GM19238 (cell line): ENCODE measurements at regions not wholly inside any gene's neighbourhood (a gene's known extent, or its start where the extent isn't known, plus 50 kb on each side); places are given as distances from the start of the nearest gene placed in this dataset.

Experiments used
- DNase-seq: peaks from one replicate; pipeline ENCODE4 v3.0.0; 2011; ENCODE audit warnings: low spot score; ENCODE audit not compliant: insufficient read length

DNA sequence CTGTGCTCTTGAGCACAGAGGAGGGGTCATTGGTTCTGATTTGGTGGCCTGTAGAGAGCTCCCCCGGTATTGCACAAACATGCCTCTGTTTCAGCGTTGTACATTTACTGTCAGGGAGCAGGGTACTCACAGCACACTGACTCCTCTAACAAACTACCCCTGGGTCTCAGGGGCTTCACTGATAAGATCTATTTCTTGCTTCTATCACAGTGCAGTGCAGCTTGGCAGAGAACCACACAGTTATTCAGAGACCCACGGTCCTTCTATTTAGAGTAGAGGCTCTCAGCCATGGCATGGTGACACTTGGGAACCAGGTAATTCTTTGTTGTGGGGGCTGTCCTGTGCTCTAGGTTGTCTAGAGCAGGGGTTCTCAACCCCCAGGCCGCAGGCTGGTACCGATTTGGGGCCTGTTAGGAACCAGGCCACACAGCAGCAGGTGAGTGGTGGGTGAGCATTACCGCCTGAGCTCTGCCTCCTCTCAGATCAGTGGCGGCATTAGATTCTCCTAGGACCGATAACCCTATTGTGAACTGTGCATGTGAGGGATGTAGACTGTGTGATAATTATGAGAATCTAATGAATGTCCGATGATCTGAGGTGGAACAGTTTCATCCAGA lies 133.4 kb upstream of the MYCN start:
- DNase-seq, result no peak

GRCh38 chr2:15807418-15808203 lies 132.7 kb upstream of the MYCN start:
- no peak for DNase-seq

DNA sequence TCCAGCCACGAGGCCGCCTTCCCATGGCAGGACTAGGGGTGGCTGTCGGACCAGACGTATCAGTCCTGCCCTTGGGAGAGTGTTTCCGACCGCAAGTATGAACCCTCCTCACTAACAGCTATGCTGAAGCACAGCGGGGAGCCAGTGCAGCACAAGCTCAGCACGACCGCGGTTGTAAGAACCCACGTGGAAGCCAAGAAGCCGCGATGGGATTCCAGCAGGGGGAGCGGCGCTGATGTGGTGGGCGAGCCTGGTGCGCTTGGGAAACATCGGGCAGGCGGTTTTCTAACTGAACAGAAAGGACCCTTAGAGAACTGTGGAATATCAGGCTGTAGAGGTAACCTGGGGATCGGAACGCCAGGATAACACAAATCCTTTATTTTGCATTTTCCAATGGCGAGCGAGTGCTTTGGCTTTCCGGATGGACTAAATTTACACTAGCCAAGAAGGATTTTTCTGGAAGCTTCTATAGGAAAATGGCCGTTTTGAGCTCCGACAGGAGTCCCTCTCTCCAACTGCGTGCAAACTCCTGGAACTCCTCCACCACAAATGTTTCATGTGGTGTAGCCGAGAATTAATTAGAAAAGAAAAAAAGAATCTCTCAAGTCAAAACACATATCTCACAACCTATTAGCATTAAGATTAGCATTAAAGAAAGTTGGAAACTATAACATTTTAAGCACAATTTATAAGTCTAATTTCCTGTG lies 132.0 kb upstream of the MYCN start:
- DNase-seq, result no peak

DNA sequence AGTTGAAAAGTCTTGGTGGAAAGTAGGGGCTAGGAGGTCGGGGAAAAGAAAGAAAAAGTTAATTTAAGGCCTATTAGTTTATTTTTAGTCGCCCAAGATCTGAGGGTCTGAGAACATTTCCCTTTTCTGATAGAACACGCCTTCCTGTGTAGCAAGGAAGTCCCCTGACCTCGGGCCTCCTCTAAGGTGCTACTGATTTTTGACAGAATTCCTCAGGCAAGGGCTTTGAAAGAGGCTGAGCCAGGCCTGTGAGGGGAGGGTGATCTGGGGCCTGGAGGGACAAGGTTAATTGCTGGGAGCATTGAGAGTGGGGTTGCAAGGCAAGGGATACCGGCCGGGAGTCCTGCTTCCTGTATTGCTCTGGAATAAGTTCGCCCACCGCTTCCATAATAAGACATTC lies 131.4 kb upstream of the MYCN start:
- no peak for DNase-seq

GRCh38 chr2:15809404-15809803 lies 130.9 kb upstream of the MYCN start:
- DNase-seq, result no peak

- no peak for DNase-seq
Observed at GRCh38 chr2:15810477-15811150, 129.7 kb upstream of the MYCN start.

GRCh38 chr2:15811367-15811766 lies 129.0 kb upstream of the MYCN start:
- DNase-seq, result no peak

- DNase-seq, result no peak
Observed at GRCh38 chr2:15812187-15812780, 128.1 kb upstream of the MYCN start.

GRCh38 chr2:15813481-15814266 lies 126.7 kb upstream of the MYCN start:
- DNase-seq, result no peak

- no peak for DNase-seq
Observed at GRCh38 chr2:15814403-15814802, 125.9 kb upstream of the MYCN start.

GRCh38 chr2:15814946-15815345 lies 125.4 kb upstream of the MYCN start:
- no peak for DNase-seq

- no peak for DNase-seq
Observed at GRCh38 chr2:15816226-15816625, 124.1 kb upstream of the MYCN start.

GRCh38 chr2:15816674-15817406 lies 123.5 kb upstream of the MYCN start:
- DNase-seq, result no peak

GRCh38 chr2:15817748-15818147 lies 122.6 kb upstream of the MYCN start:
- DNase-seq, result no peak

DNA sequence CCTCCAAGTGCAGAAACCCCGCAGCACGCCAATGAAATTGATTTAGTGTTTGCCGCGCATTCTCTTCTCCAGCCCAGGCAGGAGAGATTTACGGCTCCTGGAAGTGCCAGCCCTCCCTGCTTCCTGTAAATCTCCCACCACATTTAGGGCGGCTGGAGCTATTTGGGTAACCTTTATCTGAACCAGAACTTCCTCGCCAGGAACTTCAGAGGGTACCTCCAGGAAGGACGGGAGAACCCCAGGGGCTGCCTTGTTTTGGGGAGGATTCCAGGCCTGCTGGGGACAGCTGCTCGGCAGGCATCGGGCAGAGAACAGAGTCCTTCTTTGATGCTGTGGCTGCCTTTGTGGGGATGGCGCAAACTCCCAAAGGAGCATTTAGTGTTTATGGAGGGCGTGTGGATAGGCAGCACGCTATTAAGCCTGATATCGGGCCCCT lies 122.0 kb upstream of the MYCN start:
- no peak for DNase-seq

DNA sequence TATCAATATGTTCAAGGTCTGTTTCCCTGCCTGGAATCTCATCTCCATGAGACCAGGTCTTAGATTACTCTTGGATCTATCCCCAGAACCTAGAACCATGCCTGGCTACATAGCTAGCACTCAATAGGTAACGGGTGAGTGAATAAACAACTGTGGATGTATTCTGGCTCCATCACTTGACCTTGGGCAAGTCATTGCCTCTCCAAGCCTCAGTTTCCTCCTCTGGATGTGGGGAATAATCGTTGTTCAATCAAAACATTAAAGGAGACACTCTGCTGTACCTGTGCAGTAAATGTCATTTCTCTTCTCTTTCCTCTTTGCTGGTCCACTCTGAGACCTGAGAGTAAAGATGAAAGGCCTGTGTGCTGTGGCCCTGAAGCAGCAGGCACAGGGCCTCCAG lies 121.5 kb upstream of the MYCN start:
- DNase-seq, result no peak

- DNase-seq, result no peak
Observed at GRCh38 chr2:15819562-15820256, 120.6 kb upstream of the MYCN start.

- no peak for DNase-seq
Observed at GRCh38 chr2:15820257-15820566, 120.1 kb upstream of the MYCN start.

GRCh38 chr2:15820927-15821326 lies 119.4 kb upstream of the MYCN start:
- no peak for DNase-seq
